ENCODE measurements at regions not wholly inside any gene's neighbourhood (a gene's known extent, or its start where the extent isn't known, plus 50 kb on each side); places are given as distances from the start of the nearest gene placed in this dataset.
"Not testable (repeated sequence)": the region's sequence is repeated elsewhere in the genome, so short reads cannot be mapped to it uniquely, and the experiment has no call there.

GRCh38 chr15:21532785-21533184 is 92.5 kb upstream of the POTEB3 start:
- TF ChIP-seq POU6F1 (CRISPR knock-in tag; IDR thresholded peaks at IDR 0.05; ENCODE audit: borderline replicate concordance, low read depth); ARNTL (CRISPR knock-in tag; IDR thresholded peaks at IDR 0.05; ENCODE audit: borderline replicate concordance, low read depth); ISL1 (CRISPR knock-in tag; IDR thresholded peaks at IDR 0.05); TSHZ2 (CRISPR knock-in tag; IDR thresholded peaks at IDR 0.05); TCF4 (CRISPR knock-in tag; IDR thresholded peaks at IDR 0.05; ENCODE audit: borderline replicate concordance); ZNF70 (CRISPR knock-in tag; IDR thresholded peaks at IDR 0.05); SNAI2 (CRISPR knock-in tag; IDR thresholded peaks at IDR 0.05); TOX (CRISPR knock-in tag; IDR thresholded peaks at IDR 0.05; ENCODE audit: borderline replicate concordance); OSR1 (CRISPR knock-in tag; IDR thresholded peaks at IDR 0.05); ZFP30 (CRISPR knock-in tag; IDR thresholded peaks at IDR 0.05); RARB (CRISPR knock-in tag; IDR thresholded peaks at IDR 0.05); GLIS3 (CRISPR knock-in tag; IDR thresholded peaks at IDR 0.05): not testable (repeated sequence)
- TF ChIP-seq, protein P1, sequence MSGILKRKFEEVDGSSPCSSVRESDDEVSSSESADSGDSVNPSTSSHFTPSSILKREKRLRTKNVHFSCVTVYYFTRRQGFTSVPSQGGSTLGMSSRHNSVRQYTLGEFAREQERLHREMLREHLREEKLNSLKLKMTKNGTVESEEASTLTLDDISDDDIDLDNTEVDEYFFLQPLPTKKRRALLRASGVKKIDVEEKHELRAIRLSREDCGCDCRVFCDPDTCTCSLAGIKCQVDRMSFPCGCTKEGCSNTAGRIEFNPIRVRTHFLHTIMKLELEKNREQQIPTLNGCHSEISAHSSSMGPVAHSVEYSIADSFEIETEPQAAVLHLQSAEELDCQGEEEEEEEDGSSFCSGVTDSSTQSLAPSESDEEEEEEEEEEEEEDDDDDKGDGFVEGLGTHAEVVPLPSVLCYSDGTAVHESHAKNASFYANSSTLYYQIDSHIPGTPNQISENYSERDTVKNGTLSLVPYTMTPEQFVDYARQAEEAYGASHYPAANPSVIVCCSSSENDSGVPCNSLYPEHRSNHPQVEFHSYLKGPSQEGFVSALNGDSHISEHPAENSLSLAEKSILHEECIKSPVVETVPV (CRISPR knock-in tag; IDR thresholded peaks at IDR 0.05), result not testable (repeated sequence)
- TF ChIP-seq, protein P2, sequence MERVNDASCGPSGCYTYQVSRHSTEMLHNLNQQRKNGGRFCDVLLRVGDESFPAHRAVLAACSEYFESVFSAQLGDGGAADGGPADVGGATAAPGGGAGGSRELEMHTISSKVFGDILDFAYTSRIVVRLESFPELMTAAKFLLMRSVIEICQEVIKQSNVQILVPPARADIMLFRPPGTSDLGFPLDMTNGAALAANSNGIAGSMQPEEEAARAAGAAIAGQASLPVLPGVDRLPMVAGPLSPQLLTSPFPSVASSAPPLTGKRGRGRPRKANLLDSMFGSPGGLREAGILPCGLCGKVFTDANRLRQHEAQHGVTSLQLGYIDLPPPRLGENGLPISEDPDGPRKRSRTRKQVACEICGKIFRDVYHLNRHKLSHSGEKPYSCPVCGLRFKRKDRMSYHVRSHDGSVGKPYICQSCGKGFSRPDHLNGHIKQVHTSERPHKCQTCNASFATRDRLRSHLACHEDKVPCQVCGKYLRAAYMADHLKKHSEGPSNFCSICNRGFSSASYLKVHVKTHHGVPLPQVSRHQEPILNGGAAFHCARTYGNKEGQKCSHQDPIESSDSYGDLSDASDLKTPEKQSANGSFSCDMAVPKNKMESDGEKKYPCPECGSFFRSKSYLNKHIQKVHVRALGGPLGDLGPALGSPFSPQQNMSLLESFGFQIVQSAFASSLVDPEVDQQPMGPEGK (CRISPR knock-in tag; IDR thresholded peaks at IDR 0.05; ENCODE audit: borderline replicate concordance), result not testable (repeated sequence)
